ENCODE measurements at regions not wholly inside any gene's neighbourhood (a gene's known extent, or its start where the extent isn't known, plus 50 kb on each side); places are given as distances from the start of the nearest gene placed in this dataset.

DNA sequence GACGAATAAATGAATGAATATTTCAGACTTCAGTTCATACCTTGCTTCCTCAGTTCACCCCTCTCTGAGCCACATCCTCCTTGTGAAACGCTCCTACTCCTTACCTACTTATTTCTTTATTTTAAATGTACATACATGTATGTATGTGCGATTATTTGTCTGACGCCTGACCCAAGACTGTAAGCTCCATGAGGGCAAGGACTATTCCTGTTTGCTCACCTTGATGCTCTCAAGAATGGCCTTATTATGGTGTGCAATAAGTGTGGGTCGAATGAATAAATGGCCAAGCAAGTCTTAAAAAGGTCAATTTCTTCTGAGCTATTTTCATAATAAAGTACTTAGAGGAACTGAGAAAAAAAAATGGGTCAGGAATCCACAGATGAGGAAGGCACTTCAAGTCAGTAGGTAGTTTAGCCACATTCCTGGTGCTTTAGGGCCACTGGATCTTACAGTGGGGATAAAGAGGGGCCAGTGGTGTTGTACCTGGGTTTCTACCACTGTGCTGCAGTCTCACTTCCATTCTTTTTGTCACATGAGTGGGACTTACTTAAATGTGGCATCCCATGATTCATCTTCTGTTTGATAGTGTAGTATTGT lies 74.7 kb downstream of the SDC1 start:
- Mint-ChIP-seq H3K27ac (no peak overlapping the region), H3K4me3 (no peak overlapping the region), H3K27me3 (peaks cover 32% of the 10 kb centered on the region), H3K36me3 (no peaks in the 10 kb centered on the region), H3K9me3 (no peaks in the 10 kb centered on the region), H3K4me1 (no peaks in the 10 kb centered on the region)
- DNase-seq: no peak

- H3K27me3 Mint-ChIP-seq: peaks cover 32% of the 10 kb centered on the region
- DNase-seq: no peak
- no peak overlapping the region for H3K27ac Mint-ChIP-seq
- no peaks in the 10 kb centered on the region for H3K9me3 Mint-ChIP-seq
- H3K4me3 Mint-ChIP-seq: no peak overlapping the region
- no peaks in the 10 kb centered on the region for H3K4me1 Mint-ChIP-seq
- H3K36me3 Mint-ChIP-seq: no peaks in the 10 kb centered on the region
Measured at GRCh38 chr2:20149703-20150030, 75.3 kb downstream of the SDC1 start.

GRCh38 chr2:20148923-20149702 lies 75.8 kb downstream of the SDC1 start:
- Mint-ChIP-seq H3K4me3 (no peak overlapping the region), H3K9me3 (no peaks in the 10 kb centered on the region), H3K27ac (no peak overlapping the region), H3K4me1 (no peaks in the 10 kb centered on the region), H3K27me3 (peaks cover 32% of the 10 kb centered on the region), H3K36me3 (no peaks in the 10 kb centered on the region)
- no peak for DNase-seq

- no peaks in the 10 kb centered on the region for H3K9me3 Mint-ChIP-seq
- H3K4me3 Mint-ChIP-seq: no peak overlapping the region
Measured at GRCh38 chr2:20148426-20148922, 76.5 kb downstream of the SDC1 start.

GRCh38 chr2:20147351-20147750 lies 77.6 kb downstream of the SDC1 start:
- H3K9me3 Mint-ChIP-seq: no peaks in the 10 kb centered on the region
- no peak for DNase-seq
- peaks cover 32% of the 10 kb centered on the region for H3K27me3 Mint-ChIP-seq
- H3K4me3 Mint-ChIP-seq: no peak overlapping the region
- no peaks in the 10 kb centered on the region for H3K4me1 Mint-ChIP-seq
- H3K27ac Mint-ChIP-seq: no peak overlapping the region
- no peaks in the 10 kb centered on the region for H3K36me3 Mint-ChIP-seq

More at GRCh38 chr2:20148426-20148922, 76.5 kb downstream of the SDC1 start:
- DNase-seq: no peak
- H3K27ac Mint-ChIP-seq: no peak overlapping the region
- peaks cover 32% of the 10 kb centered on the region for H3K27me3 Mint-ChIP-seq
- H3K36me3 Mint-ChIP-seq: no peaks in the 10 kb centered on the region
- H3K4me1 Mint-ChIP-seq: no peaks in the 10 kb centered on the region

DNA sequence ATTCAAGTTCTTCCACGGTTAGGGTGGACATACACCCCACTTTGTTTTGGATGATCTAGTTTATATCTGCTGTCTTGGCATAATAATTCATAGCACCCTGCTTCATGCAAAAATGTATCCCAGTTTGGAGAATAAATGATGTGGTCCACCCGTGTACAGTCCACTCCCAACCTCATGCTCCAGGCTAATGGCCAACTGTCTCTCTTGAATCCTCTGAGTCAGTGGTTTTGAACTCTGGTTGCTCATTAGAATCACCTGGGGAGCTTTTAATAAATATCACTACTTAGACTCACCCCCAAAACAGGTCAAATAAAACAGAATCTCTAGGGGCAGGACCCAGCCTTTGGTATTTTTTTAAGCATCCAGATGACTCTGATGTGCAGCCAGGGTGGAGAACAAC lies 78.5 kb downstream of the SDC1 start:
- Mint-ChIP-seq H3K27me3 (peaks cover 32% of the 10 kb centered on the region), H3K4me3 (no peak overlapping the region), H3K27ac (no peak overlapping the region), H3K4me1 (no peaks in the 10 kb centered on the region), H3K36me3 (no peaks in the 10 kb centered on the region), H3K9me3 (no peaks in the 10 kb centered on the region)
- DNase-seq: no peak

DNA sequence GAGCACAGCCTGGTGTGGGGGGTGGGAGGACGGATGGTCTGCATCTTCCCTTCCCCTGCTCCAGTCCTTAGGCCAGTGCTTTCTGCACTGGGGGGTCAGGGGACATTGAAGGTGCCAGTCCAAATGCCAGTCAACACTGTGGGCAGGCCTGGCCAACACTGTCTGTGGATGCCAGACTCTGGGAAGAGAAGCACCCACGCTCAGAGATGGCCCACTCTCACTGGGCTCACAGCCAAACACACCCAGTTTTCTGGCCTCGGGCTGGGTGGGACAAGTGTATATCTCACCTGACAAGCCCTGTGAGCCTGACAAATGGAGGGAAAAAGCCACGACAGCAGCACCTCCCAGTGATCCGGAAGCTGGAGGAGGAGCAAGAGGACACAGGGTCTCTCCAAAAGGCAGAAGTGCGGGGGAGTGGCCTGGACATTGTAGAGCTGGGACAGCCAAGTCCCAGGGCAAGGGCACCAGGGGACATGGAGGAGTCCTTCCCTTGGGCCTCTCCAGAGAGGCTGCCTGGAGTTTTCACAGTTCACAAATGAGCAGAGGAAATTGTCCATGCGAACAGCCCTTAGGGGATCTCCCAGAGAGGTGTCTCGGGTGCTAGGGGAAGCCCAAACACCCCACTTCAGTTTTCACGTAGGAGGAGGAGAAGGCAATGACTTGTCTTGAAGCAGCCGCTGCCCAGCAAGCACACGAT lies 79.3 kb downstream of the SDC1 start:
- DNase-seq: no peak
- Mint-ChIP-seq H3K4me3 (no peak overlapping the region), H3K36me3 (no peaks in the 10 kb centered on the region), H3K9me3 (no peaks in the 10 kb centered on the region), H3K27ac (no peak overlapping the region), H3K27me3 (peaks cover 30% of the 10 kb centered on the region), H3K4me1 (no peaks in the 10 kb centered on the region)

GRCh38 chr2:20144861-20145260 lies 80.1 kb downstream of the SDC1 start:
- no peak overlapping the region for H3K27ac Mint-ChIP-seq
- no peak overlapping the region for H3K4me3 Mint-ChIP-seq
- no peaks in the 10 kb centered on the region for H3K4me1 Mint-ChIP-seq
- DNase-seq: no peak
- peaks cover 24% of the 10 kb centered on the region for H3K27me3 Mint-ChIP-seq
- H3K36me3 Mint-ChIP-seq: no peaks in the 10 kb centered on the region
- no peaks in the 10 kb centered on the region for H3K9me3 Mint-ChIP-seq

GRCh38 chr2:20144196-20144595 lies 80.7 kb downstream of the SDC1 start:
- no peak overlapping the region for H3K27ac Mint-ChIP-seq
- no peaks in the 10 kb centered on the region for H3K4me1 Mint-ChIP-seq
- no peak for DNase-seq
- no peaks in the 10 kb centered on the region for H3K36me3 Mint-ChIP-seq
- H3K9me3 Mint-ChIP-seq: no peaks in the 10 kb centered on the region
- no peak overlapping the region for H3K4me3 Mint-ChIP-seq
- H3K27me3 Mint-ChIP-seq: peaks cover 17% of the 10 kb centered on the region

DNA sequence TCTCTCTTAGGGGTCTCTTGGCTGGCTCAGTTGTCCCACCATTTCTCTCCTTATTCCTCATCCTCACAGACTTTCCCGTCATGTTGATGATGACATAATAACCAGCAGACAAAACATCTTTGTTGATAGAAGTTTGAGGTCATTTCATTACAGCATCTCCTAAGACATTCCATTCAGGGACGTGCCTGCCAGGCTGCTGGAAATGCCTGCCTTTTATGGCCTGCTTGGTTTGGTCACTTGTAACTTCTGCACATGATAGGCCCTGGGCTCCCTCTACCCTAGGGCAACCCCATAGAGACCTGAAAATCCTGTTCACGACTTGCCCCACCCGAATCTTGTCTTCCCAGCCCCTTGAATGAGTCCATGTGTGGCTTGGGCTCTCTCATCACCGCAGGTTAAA lies 81.7 kb downstream of the SDC1 start:
- Mint-ChIP-seq H3K9me3 (no peaks in the 10 kb centered on the region), H3K27me3 (peaks cover 8% of the 10 kb centered on the region), H3K27ac (no peak overlapping the region), H3K36me3 (no peaks in the 10 kb centered on the region), H3K4me3 (no peak overlapping the region), H3K4me1 (no peaks in the 10 kb centered on the region)
- no peak for DNase-seq

- Mint-ChIP-seq H3K4me1 (no peaks in the 10 kb centered on the region), H3K27me3 (no peaks in the 10 kb centered on the region), H3K9me3 (no peaks in the 10 kb centered on the region), H3K36me3 (no peaks in the 10 kb centered on the region), H3K4me3 (no peak overlapping the region), H3K27ac (no peak overlapping the region)
- DNase-seq: no peak
Measured at GRCh38 chr2:20141806-20142205, 83.1 kb downstream of the SDC1 start.

DNA sequence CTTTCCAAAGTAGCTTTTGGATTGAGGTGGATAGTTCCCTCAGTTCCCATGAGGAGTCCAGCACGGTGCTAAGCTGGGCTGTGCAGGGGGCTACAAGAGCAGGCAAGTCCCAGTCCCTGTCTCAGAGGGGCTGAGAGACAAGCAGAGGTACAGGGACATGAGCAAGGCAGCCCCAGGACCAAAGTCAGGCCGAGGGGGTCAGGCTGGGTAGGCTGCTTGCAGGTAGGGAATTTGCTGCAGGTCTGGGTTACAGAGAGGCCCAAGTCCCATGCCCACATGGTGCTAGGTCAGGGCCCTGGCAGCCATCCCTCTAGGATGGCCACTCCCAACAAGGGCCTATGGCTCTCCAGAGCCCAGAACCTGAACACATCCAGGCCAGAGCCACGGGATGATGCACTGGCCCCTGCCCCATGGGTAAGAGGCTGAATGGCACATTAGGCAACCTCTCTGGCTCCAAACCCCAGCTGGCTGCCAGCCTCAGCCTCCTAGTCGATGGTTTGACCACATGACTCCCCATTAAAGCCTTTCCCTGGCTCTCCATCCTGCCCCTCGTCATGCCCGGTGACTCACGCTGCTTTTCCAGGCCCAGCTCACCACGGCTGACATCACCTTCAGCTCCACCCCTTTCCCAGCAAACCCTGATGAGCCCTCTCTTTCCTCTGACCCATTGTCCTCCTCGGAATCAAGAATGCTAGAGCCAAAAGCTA lies 83.7 kb downstream of the SDC1 start:
- H3K27ac Mint-ChIP-seq: no peak overlapping the region
- DNase-seq: no peak
- no peaks in the 10 kb centered on the region for H3K4me1 Mint-ChIP-seq
- no peaks in the 10 kb centered on the region for H3K36me3 Mint-ChIP-seq
- no peak overlapping the region for H3K4me3 Mint-ChIP-seq
- H3K27me3 Mint-ChIP-seq: no peaks in the 10 kb centered on the region
- no peaks in the 10 kb centered on the region for H3K9me3 Mint-ChIP-seq

DNA sequence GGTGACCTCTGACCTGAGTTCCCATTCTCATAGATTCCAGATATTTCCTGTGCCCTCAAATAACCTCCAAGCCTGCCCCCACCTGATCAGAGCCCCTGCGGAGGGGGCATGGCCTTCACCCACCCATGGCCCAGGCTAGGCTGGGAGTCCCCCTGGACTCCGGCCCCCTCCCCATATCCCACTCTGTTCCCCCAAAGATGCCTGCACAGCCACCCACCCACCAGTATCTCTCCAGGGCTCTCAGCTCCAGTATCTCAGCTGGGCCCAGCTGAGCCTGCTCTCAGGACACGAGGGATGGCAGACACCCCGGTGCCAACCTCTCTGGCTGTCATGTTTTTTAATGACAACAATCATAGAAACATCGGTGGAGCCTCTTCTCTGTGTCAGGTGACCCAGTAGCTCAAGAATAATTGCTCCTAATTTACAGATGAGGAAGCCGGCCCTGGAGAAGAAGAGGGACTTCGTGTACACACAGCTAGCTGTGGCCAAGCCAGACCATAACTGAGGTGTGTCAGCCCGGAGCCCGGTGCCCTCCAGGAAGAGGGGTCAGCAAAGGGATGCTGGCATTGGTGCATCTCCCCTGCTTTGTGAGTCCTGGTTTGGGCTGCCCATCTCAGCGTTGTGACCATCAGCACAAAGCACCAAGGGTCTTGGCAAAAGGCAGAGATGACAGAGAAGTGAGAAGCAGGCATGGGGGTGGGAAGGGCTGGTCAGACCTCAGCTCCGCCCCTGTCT lies 84.4 kb downstream of the SDC1 start:
- Mint-ChIP-seq H3K9me3 (no peaks in the 10 kb centered on the region), H3K4me3 (no peak overlapping the region)

DNA sequence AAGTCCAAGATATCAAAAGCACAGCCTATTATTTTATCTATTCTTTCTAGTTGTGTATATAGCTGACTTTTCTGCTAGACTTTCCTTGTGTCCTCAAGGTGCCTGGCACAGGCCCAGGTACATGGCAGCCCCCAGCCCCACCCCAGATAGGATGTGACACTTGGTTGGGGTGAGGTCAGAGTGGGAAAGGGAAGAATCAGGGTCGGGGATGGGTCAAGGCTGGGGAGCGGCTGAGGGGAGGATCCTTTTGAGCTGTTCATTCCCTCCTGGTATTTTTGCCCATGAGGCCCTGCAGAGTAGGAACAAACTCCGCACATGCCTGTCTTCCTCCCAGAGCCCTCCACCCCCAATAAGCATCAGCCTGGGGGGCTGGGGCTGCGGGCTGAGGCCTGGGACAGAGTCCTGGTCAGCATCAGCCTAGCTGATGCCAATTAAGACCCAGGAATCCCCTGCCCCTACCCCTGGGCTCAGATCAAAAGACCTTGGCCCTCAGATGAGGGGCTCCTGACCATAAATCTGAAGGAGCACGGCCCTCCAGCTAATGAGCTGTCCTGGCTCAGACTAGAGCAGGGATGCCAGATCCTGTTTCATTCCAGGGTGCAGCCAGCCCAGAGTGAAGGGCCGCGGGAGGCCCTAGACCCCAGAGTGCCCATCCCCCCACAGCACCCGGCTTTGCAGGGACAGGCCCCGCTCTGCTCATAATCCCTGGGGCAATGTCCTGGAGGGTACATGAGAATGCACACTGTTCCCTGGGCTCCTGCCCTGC lies 85.3 kb downstream of the SDC1 start:
- no peak overlapping the region for H3K4me3 Mint-ChIP-seq
- DNase-seq: no peak
- H3K27me3 Mint-ChIP-seq: no peaks in the 10 kb centered on the region

More for the DNA sequence above, 84.4 kb downstream of the SDC1 start:
- Mint-ChIP-seq H3K27ac (no peak overlapping the region), H3K27me3 (no peaks in the 10 kb centered on the region), H3K4me1 (no peaks in the 10 kb centered on the region), H3K36me3 (no peaks in the 10 kb centered on the region)
- no peak for DNase-seq

More for the DNA sequence above, 85.3 kb downstream of the SDC1 start:
- Mint-ChIP-seq H3K4me1 (no peaks in the 10 kb centered on the region), H3K36me3 (no peaks in the 10 kb centered on the region), H3K27ac (no peak overlapping the region), H3K9me3 (no peaks in the 10 kb centered on the region)
